ENCODE measurements at regions not wholly inside any gene's neighbourhood (a gene's known extent, or its start where the extent isn't known, plus 50 kb on each side); places are given as distances from the start of the nearest gene placed in this dataset.

DNA sequence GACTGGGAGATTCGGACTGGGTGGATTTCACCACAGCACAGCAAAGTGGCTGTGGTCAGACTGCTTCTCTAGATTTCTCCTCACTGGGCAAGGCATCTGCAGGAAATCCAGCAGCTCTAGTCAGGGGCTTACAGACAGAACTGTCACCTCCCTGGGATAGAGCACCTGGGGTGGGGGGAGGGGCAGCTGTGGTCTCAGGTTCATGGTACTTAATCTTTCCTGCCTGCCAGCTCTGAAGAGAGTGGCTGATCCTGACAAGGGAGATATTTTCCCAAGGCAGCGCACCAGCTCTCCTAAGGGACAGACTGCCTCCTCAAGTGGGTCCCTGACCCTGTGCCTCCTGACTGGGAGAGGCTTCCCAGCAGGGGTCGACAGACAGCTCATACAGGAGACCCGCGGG lies 212.8 kb upstream of the KLF12 start:
- no peak for TF ChIP-seq POLR2A (IDR thresholded peaks at IDR 0.05; ENCODE audit: low read depth, low read length)
- TF ChIP-seq POLR2AphosphoS5 (IDR thresholded peaks at IDR 0.05; ENCODE audit: low read depth, low read length) = no peak
- no peak for TF ChIP-seq TAF1 (IDR thresholded peaks at IDR 0.05; ENCODE audit: borderline replicate concordance, low read depth, low read length)

Measured in GM12892 (cell line).